ENCODE measurements at regions not wholly inside any gene's neighbourhood (a gene's known extent, or its start where the extent isn't known, plus 50 kb on each side); places are given as distances from the start of the nearest gene placed in this dataset.

DNA sequence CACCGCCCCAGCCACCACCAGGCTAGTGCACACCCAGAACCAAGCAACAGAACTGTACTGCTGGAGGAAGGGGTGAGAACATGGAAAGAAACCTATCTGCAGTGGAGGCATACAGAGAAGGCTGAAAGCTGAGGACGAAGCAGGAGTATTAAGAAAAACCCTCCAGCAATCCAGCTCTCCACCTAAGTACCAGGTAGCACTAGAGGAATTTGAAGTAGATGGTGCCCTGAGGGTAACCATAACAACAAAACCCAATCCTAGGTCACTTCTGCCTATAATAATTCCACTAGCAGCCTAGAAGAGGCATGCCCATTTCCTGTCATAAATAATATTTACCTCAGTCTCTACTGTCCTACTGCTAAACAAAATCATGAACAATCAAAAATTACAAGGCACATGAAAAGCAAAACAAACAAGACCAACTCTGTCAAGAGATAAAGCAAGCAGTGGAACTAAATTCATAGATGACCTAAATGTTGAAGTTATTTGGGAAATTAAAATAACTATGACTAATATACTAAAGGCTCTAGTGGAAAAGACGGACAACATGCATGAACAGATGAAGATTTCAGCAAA, 51.1 kb downstream of the HYCC1 start:
- H3K4me1 Mint-ChIP-seq (ENCODE audit: low read depth), result no peaks in the 10 kb centered on the region

GRCh38 chr7:22958742-22959141, 55.2 kb downstream of the HYCC1 start:
- Mint-ChIP-seq H3K27me3 (no peaks in the 10 kb centered on the region), H3K4me1 (ENCODE audit: low read depth) (peaks cover 5% of the 10 kb centered on the region), H3K36me3 (ENCODE audit: low read depth) (peaks cover 76% of the 10 kb centered on the region), H3K27ac (no peak overlapping the region), H3K4me3 (no peak overlapping the region), H3K9me3 (no peaks in the 10 kb centered on the region)
- intact Hi-C loops (cut with micrococcal nuclease), result loop anchor here (10.0 kb wide), 1 partner anchor 104 kb away; no protein-coding TSS in a partner anchor

More for the DNA sequence above, 51.1 kb downstream of the HYCC1 start:
- H3K27ac Mint-ChIP-seq, result no peak overlapping the region
- intact Hi-C loops (cut with micrococcal nuclease), result no loop called here
- H3K9me3 Mint-ChIP-seq, result no peaks in the 10 kb centered on the region
- H3K4me3 Mint-ChIP-seq, result no peak overlapping the region
- no peaks in the 10 kb centered on the region for H3K27me3 Mint-ChIP-seq
- H3K36me3 Mint-ChIP-seq (ENCODE audit: low read depth), result peaks cover 86% of the 10 kb centered on the region

GRCh38 chr7:22954251-22954650, 59.7 kb downstream of the HYCC1 start:
- Mint-ChIP-seq H3K4me1 (ENCODE audit: low read depth) (peaks cover 5% of the 10 kb centered on the region), H3K4me3 (no peak overlapping the region), H3K27me3 (no peaks in the 10 kb centered on the region), H3K9me3 (no peaks in the 10 kb centered on the region), H3K36me3 (ENCODE audit: low read depth) (peaks cover 69% of the 10 kb centered on the region), H3K27ac (no peak overlapping the region)
- intact Hi-C loops (cut with micrococcal nuclease), result loop anchor here (10.0 kb wide), 1 partner anchor 99 kb away; no protein-coding TSS in a partner anchor

DNA sequence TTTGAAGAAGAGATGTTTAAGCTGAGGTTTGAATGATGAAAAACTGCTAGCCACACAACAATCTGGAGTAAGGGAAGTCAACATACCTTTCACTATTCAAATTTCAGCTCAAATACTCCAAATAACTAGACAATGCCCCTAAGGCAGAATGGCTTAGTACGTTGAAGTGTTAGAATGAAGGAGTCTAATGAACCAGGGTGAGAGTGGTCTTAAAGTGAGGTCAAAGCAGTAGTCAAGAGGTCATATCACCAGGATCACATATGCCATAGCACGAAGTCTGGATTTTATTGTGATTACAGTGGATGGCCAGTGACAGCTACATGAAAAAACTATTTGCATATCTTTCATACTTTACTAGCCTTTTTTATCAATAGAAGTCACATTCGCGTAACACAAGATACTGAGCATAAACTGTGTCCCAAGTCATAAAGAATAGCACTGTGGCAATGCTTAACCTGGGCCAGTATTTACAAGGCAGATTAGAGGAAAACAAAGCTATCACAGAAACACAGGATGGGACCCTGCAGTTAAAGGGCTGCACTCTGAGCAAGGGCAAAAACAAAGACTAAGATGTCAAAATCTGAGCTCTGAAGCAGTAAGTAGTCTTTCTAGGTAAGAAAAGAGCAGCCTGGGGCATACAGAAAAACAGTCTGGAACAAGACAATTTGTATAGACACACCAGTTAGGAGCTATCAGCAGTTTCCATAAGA, 61.5 kb downstream of the HYCC1 start:
- Mint-ChIP-seq H3K4me3 (no peak overlapping the region), H3K27ac (no peak overlapping the region), H3K9me3 (no peaks in the 10 kb centered on the region), H3K27me3 (no peaks in the 10 kb centered on the region), H3K4me1 (ENCODE audit: low read depth) (peaks cover 5% of the 10 kb centered on the region), H3K36me3 (ENCODE audit: low read depth) (peaks cover 63% of the 10 kb centered on the region)
- intact Hi-C loops (cut with micrococcal nuclease), result loop anchor here (10.0 kb wide), 1 partner anchor 98 kb away; no protein-coding TSS in a partner anchor

- intact Hi-C loops (cut with micrococcal nuclease), result loop anchor here (10.0 kb wide), 1 partner anchor 95 kb away; no protein-coding TSS in a partner anchor
- H3K27ac Mint-ChIP-seq, result no peak overlapping the region
- no peak overlapping the region for H3K4me3 Mint-ChIP-seq
- no peaks in the 10 kb centered on the region for H3K27me3 Mint-ChIP-seq
- H3K9me3 Mint-ChIP-seq, result no peaks in the 10 kb centered on the region
- peaks cover 61% of the 10 kb centered on the region for H3K36me3 Mint-ChIP-seq (ENCODE audit: low read depth)
- H3K4me1 Mint-ChIP-seq (ENCODE audit: low read depth), result no peaks in the 10 kb centered on the region
Measured at GRCh38 chr7:22949944-22950343, 64.0 kb downstream of the HYCC1 start.

DNA sequence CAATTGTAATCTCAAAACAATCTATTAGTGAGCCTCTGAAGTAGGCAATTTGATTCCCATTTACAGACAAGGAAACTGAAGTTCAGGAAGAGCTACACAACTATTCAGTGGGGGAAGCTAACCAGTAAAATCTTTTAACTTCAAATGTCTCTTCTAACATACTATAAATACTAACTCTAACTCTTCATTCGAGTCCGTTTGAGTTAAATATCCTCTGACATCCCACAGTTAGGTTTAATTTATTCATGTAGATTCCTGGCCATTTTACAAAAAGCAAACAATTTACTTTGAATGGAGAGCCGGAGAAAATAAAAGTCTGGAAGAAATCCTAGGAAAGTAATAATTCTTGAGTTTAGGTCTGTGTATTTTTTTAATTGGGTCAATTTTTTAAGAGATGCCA, 64.7 kb downstream of the HYCC1 start:
- H3K27me3 Mint-ChIP-seq, result no peaks in the 10 kb centered on the region
- intact Hi-C loops (cut with micrococcal nuclease), result no loop called here
- H3K4me1 Mint-ChIP-seq (ENCODE audit: low read depth), result no peaks in the 10 kb centered on the region
- no peak overlapping the region for H3K27ac Mint-ChIP-seq
- no peaks in the 10 kb centered on the region for H3K9me3 Mint-ChIP-seq
- no peak overlapping the region for H3K4me3 Mint-ChIP-seq
- peaks cover 68% of the 10 kb centered on the region for H3K36me3 Mint-ChIP-seq (ENCODE audit: low read depth)

- intact Hi-C loops (cut with micrococcal nuclease), result no loop called here
- Mint-ChIP-seq H3K9me3 (no peaks in the 10 kb centered on the region), H3K36me3 (ENCODE audit: low read depth) (peaks cover 72% of the 10 kb centered on the region), H3K4me1 (ENCODE audit: low read depth) (no peaks in the 10 kb centered on the region), H3K27me3 (no peaks in the 10 kb centered on the region), H3K4me3 (no peak overlapping the region), H3K27ac (no peak overlapping the region)
Measured at GRCh38 chr7:22948770-22949169, 65.2 kb downstream of the HYCC1 start.

GRCh38 chr7:22945584-22945983, 68.3 kb downstream of the HYCC1 start:
- Mint-ChIP-seq H3K4me1 (ENCODE audit: low read depth) (no peaks in the 10 kb centered on the region), H3K27me3 (no peaks in the 10 kb centered on the region), H3K27ac (no peak overlapping the region), H3K36me3 (ENCODE audit: low read depth) (peaks cover 70% of the 10 kb centered on the region), H3K9me3 (no peaks in the 10 kb centered on the region), H3K4me3 (no peak overlapping the region)
- intact Hi-C loops (cut with micrococcal nuclease), result no loop called here

DNA sequence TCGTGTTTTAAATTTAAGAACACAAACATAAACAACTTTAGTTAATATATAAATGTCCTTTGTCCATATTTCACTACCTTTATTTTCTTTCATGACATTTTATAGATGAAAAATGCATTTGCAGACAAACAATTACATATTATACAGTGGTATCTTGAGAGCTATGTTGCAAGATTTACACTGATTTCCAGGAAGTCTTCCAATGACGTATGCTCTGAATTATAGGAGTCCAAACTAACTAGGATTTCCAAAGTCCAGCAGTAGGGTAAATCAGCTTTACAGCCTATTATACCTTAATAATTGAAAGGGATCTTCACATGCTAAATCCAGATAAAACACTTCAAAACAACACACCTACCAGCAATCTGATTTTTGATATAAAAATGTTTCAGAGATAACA, 69.4 kb downstream of the HYCC1 start:
- H3K27me3 Mint-ChIP-seq, result no peaks in the 10 kb centered on the region
- H3K4me1 Mint-ChIP-seq (ENCODE audit: low read depth), result no peaks in the 10 kb centered on the region
- H3K27ac Mint-ChIP-seq, result no peak overlapping the region
- H3K9me3 Mint-ChIP-seq, result no peaks in the 10 kb centered on the region
- intact Hi-C loops (cut with micrococcal nuclease), result no loop called here
- H3K4me3 Mint-ChIP-seq, result no peak overlapping the region
- H3K36me3 Mint-ChIP-seq (ENCODE audit: low read depth), result peaks cover 63% of the 10 kb centered on the region

GRCh38 chr7:22944022-22944421, 69.9 kb downstream of the HYCC1 start:
- no peak overlapping the region for H3K27ac Mint-ChIP-seq
- intact Hi-C loops (cut with micrococcal nuclease), result no loop called here

GRCh38 chr7:22942191-22942590, 71.7 kb downstream of the HYCC1 start:
- Mint-ChIP-seq H3K27ac (no peak overlapping the region), H3K4me1 (ENCODE audit: low read depth) (no peaks in the 10 kb centered on the region), H3K9me3 (no peaks in the 10 kb centered on the region), H3K27me3 (no peaks in the 10 kb centered on the region), H3K36me3 (ENCODE audit: low read depth) (peaks cover 49% of the 10 kb centered on the region), H3K4me3 (no peak overlapping the region)
- intact Hi-C loops (cut with micrococcal nuclease), result no loop called here

More at GRCh38 chr7:22944022-22944421, 69.9 kb downstream of the HYCC1 start:
- Mint-ChIP-seq H3K4me3 (no peak overlapping the region), H3K9me3 (no peaks in the 10 kb centered on the region), H3K4me1 (ENCODE audit: low read depth) (no peaks in the 10 kb centered on the region), H3K27me3 (no peaks in the 10 kb centered on the region), H3K36me3 (ENCODE audit: low read depth) (peaks cover 59% of the 10 kb centered on the region)

DNA sequence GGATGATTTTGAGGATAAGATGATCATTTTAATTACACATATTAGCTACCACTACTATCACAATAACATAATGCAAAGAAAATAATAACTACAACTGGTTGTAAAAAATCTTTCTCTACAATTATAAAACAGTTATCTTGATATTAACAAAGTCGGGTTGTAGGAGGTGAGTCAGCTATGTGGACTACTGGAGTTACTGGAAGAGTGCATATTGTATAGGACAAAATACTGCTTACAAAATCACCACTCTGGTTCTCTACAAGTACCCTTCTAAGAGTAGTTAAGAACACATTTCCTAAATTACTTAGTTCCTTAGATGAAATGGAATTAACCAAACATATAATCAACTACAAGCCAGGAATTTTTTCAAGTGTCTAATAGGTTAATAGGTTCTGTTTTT, 74.1 kb downstream of the HYCC1 start:
- Mint-ChIP-seq H3K9me3 (no peaks in the 10 kb centered on the region), H3K27ac (no peak overlapping the region), H3K36me3 (ENCODE audit: low read depth) (peaks cover 35% of the 10 kb centered on the region), H3K4me1 (ENCODE audit: low read depth) (no peaks in the 10 kb centered on the region), H3K4me3 (no peak overlapping the region), H3K27me3 (peaks cover 1% of the 10 kb centered on the region)
- intact Hi-C loops (cut with micrococcal nuclease), result no loop called here

DNA sequence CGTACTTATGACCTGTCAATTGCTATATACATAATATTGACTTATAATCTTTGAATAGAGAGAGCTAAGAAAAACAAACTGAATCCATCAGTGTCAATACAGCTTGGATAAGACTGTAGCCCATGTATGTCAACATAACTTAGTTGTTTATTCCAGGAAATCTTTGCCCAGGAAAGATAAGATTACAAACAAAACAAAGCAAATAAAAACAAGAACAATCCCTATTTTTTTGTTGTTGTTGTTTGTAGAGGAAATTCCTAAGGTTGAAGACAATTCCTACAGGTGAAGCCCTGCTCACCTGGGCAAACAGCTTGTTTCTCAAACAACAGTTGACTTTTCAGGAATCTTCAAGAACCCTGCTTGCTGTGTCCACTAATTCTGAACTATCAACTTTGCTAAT, 76.0 kb downstream of the HYCC1 start:
- intact Hi-C loops (cut with micrococcal nuclease), result no loop called here
- Mint-ChIP-seq H3K4me3 (no peak overlapping the region), H3K36me3 (ENCODE audit: low read depth) (peaks cover 25% of the 10 kb centered on the region), H3K27me3 (peaks cover 1% of the 10 kb centered on the region), H3K27ac (no peak overlapping the region), H3K4me1 (ENCODE audit: low read depth) (no peaks in the 10 kb centered on the region), H3K9me3 (no peaks in the 10 kb centered on the region)

GRCh38 chr7:22936246-22936645, 77.7 kb downstream of the HYCC1 start:
- peaks cover 18% of the 10 kb centered on the region for H3K36me3 Mint-ChIP-seq (ENCODE audit: low read depth)

More at GRCh38 chr7:22936246-22936645, 77.7 kb downstream of the HYCC1 start:
- Mint-ChIP-seq H3K27ac (no peak overlapping the region), H3K4me1 (ENCODE audit: low read depth) (no peaks in the 10 kb centered on the region), H3K4me3 (no peak overlapping the region), H3K9me3 (no peaks in the 10 kb centered on the region), H3K27me3 (peaks cover 1% of the 10 kb centered on the region)
- intact Hi-C loops (cut with micrococcal nuclease), result no loop called here
